Gastroesophageal sphincter (tissue), 4 donors: ENCODE measurements at regions not wholly inside any gene's neighbourhood (a gene's known extent, or its start where the extent isn't known, plus 50 kb on each side); places are given as distances from the start of the nearest gene placed in this dataset.

Experiments used
- ATAC-seq: fragments of 150-250 bp; one replicate; pipeline ENCODE4 v1.9.1; 2016; ENCODE audit warnings: mild to moderate bottlenecking, moderate library complexity
- H3K27ac ChIP-seq, 4 donors: fragments of 200-600 bp; sonication (generic) in 3 of 4; 1 replicate in 3 of 4; 2 replicates in 1 of 4; pipeline ENCODE4 v1.5.1; 2016 to 2019
- H3K27me3 ChIP-seq: fragments of 200-600 bp; sonication (generic); one replicate; pipeline ENCODE4 v1.5.1; 2019
- H3K36me3 ChIP-seq, 2 donors: fragments of 200-600 bp; sonication (generic); one replicate each; pipeline ENCODE4 v1.5.1; 2019; ENCODE audit warnings: control low read depth in 1 of 2
- H3K4me1 ChIP-seq, 3 donors: fragments of 200-600 bp; sonication (generic); 1 replicate in 2 of 3; 2 replicates in 1 of 3; pipeline ENCODE4 v1.5.1; 2016 to 2019; ENCODE audit warnings: control low read depth in 2 of 3
- H3K4me3 ChIP-seq, 2 donors: fragments of 200-600 bp; sonication (generic); one replicate each; pipeline ENCODE4 v1.5.1; 2019; ENCODE audit warnings: mild to moderate bottlenecking in 1 of 2, moderate library complexity in 1 of 2
- H3K9me3 ChIP-seq, 3 donors: fragments of 200-600 bp; sonication (generic); one replicate each; pipeline ENCODE4 v1.5.1; 2017 to 2019; ENCODE audit warnings: control low read depth in 2 of 3
- CTCF ChIP-seq, 4 experiments: fragments of 200-600 bp in 2 of 4; fragments of 450-650 bp in 2 of 4; sonication (generic) in 1 of 4; IDR thresholded peaks; one replicate each; pipeline ENCODE4 v1.5.1; 2017 to 2019; ENCODE audit warnings: antibody characterized with exemption in 4 of 4, mild to moderate bottlenecking in 2 of 4, moderate library complexity in 2 of 4
- EP300 ChIP-seq: sonication (generic); formaldehyde crosslinking; IDR thresholded peaks from one replicate; pipeline ENCODE4 v1.6.1; 2017; ENCODE audit warnings: antibody characterized with exemption, mild to moderate bottlenecking
- POLR2A ChIP-seq, 2 donors: fragments of 450-650 bp; IDR thresholded peaks; one replicate each; pipeline ENCODE4 v1.6.1; 2017; ENCODE audit warnings: antibody characterized with exemption in 2 of 2, mild to moderate bottlenecking in 2 of 2, moderate library complexity in 1 of 2
- POLR2AphosphoS5 ChIP-seq: sonication (generic); formaldehyde crosslinking; IDR thresholded peaks from one replicate; pipeline ENCODE4 v1.6.1; 2017; ENCODE audit warnings: antibody characterized with exemption
- WGBS, 2 donors: methylation state at CpG; one replicate each; pipeline ENCODE4 v1.1.5; 2018; ENCODE audit warnings: low coverage in 1 of 2; 5-methylcytosine and 5-hydroxymethylcytosine counted together

- Histone ChIP-seq H3K9me3 (no peaks in the 10 kb centered on the region), H3K4me1 (peaks cover 6 to 80% (median 20%) of the 10 kb centered on the region in 3 donors), H3K36me3 (no peaks in the 10 kb centered on the region), H3K27me3 (no peaks in the 10 kb centered on the region), H3K27ac (peak overlapping the region in 2 of 4 donors; percentile 19 to 41), H3K4me3 (no peak overlapping the region)
- TF ChIP-seq POLR2AphosphoS5 (no peak), POLR2A (IDR thresholded peaks at IDR 0.05) (no peak), EP300 (no peak), CTCF (IDR thresholded peaks at IDR 0.05) (no peak)
- 69% methylated on average over 2 of the region's 2 CpGs; no CpG with 5 or more reads in 1 of the 2 donors for WGBS, 2 donors
- ATAC-seq, result no peak
These were observed 188.1 kb upstream of the DMRT1 start for GRCh38 chr9:653421-653820.

- 62 to 88% methylated on average over 2 to 3 of the region's 3 CpGs for WGBS, 2 donors
- Histone ChIP-seq H3K36me3 (no peaks in the 10 kb centered on the region), H3K4me3 (no peak overlapping the region), H3K9me3 (no peaks in the 10 kb centered on the region), H3K4me1 (peaks cover 6 to 75% (median 20%) of the 10 kb centered on the region in 3 donors), H3K27ac (no peak overlapping the region), H3K27me3 (no peaks in the 10 kb centered on the region)
- no peak for TF ChIP-seq POLR2A (IDR thresholded peaks at IDR 0.05)
- TF ChIP-seq CTCF (IDR thresholded peaks at IDR 0.05), result no peak
- TF ChIP-seq POLR2AphosphoS5, result no peak
- no peak for TF ChIP-seq EP300
- no peak for ATAC-seq
These were observed 187.6 kb upstream of the DMRT1 start for GRCh38 chr9:653856-654387.

- Histone ChIP-seq H3K27me3 (no peaks in the 10 kb centered on the region), H3K4me3 (no peak overlapping the region), H3K4me1 (peaks cover 0 to 55% (median 7%) of the 10 kb centered on the region in 3 donors), H3K36me3 (no peaks in the 10 kb centered on the region), H3K9me3 (no peaks in the 10 kb centered on the region), H3K27ac (peak overlapping the region in 2 of 4 donors; percentile 10 to 35)
- peak; percentile 26 for ATAC-seq
- no peak for TF ChIP-seq POLR2A (IDR thresholded peaks at IDR 0.05)
- TF ChIP-seq POLR2AphosphoS5, result no peak
- TF ChIP-seq EP300, result no peak
- no peak for TF ChIP-seq CTCF (IDR thresholded peaks at IDR 0.05)
- WGBS, 2 donors, result 41 to 68% methylated on average over 3 to 5 of the region's 5 CpGs
These were observed 185.6 kb upstream of the DMRT1 start for GRCh38 chr9:655875-656274.

GRCh38 chr9:656926-657568, 184.4 kb upstream of the DMRT1 start:
- Histone ChIP-seq H3K27ac (peak overlapping the region in 1 of 4 donors; percentile 10), H3K4me3 (no peak overlapping the region)
- 58 to 82% methylated on average over 3 of the region's 3 CpGs for WGBS, 2 donors

More at GRCh38 chr9:656926-657568, 184.4 kb upstream of the DMRT1 start:
- ATAC-seq, result no peak
- TF ChIP-seq EP300 (no peak), POLR2A (IDR thresholded peaks at IDR 0.05) (no peak), CTCF (IDR thresholded peaks at IDR 0.05) (no peak), POLR2AphosphoS5 (no peak)
- no peaks in the 10 kb centered on the region for H3K27me3 ChIP-seq
- H3K9me3 ChIP-seq, result no peaks in the 10 kb centered on the region
- peaks cover 0 to 49% (median 7%) of the 10 kb centered on the region in 3 donors for H3K4me1 ChIP-seq
- no peaks in the 10 kb centered on the region for H3K36me3 ChIP-seq
